IMR-90 (cell line): ENCODE measurements at regions not wholly inside any gene's neighbourhood (a gene's known extent, or its start where the extent isn't known, plus 50 kb on each side); places are given as distances from the start of the nearest gene placed in this dataset.
A peak's percentile ranks its signal among the peaks of the same experiment; 100 is the strongest.

Experiments used
- ATAC-seq: fragments of 200-7000 bp; cut with Tn5 transposase; 2 replicates; pipeline ENCODE4 v1.9.1; 2020; ENCODE audit warnings: low read depth, mild to moderate bottlenecking, moderate library complexity
- BruUV-seq: library from RNA; stranded (reverse); fragments of 400-500 nt; replicated peaks from 2 replicates; lab custom pipeline; 2021; lab: Mats Ljungman, UMichigan
- CTCF ChIA-PET: fragments of 300-600 bp; formaldehyde crosslinking; extraction: SDS; loops from one replicate; lab custom pipeline; 2021; ENCODE audit warnings: antibody characterized with exemption; lab: Yijun Ruan, JAX
- POLR2A ChIA-PET: fragments of 300-600 bp; sonication (Branson Sonifier 250); formaldehyde crosslinking; loops from one replicate; lab custom pipeline; 2022; ENCODE audit warnings: antibody characterized with exemption; ENCODE audit not compliant: unreplicated experiment; lab: Charles Lee
- DNase-seq: peaks from one replicate; pipeline ENCODE4 v3.0.0; 2013
- H2AFZ ChIP-seq: replicated peaks from 2 replicates; pipeline ENCODE3; 2013; ENCODE audit warnings: low read length, mild to moderate bottlenecking; ENCODE audit not compliant: poor library complexity
- H2AK5ac ChIP-seq: 2 replicates; pipeline ENCODE4 v1.6.1; 2013; ENCODE audit warnings: low read depth, low read length, inconsistent platforms
- H2AK9ac ChIP-seq: replicated peaks from 2 replicates; pipeline ENCODE3; 2013; ENCODE audit warnings: mild to moderate bottlenecking, low read depth, low read length, moderate library complexity; ENCODE audit not compliant: poor library complexity
- H2BK120ac ChIP-seq: 2 replicates; pipeline ENCODE4 v1.6.1; 2013; ENCODE audit warnings: low read depth, low read length, inconsistent platforms
- H2BK15ac ChIP-seq: 3 replicates; pipeline ENCODE4 v1.6.1; 2013; ENCODE audit warnings: low read depth, low read length, inconsistent platforms
- H2BK20ac ChIP-seq: 2 replicates; pipeline ENCODE4 v1.6.1; 2013; ENCODE audit warnings: low read depth, mild to moderate bottlenecking, inconsistent platforms, low read length, moderate library complexity
- H2BK5ac ChIP-seq: 2 replicates; pipeline ENCODE4 v1.6.1; 2013; ENCODE audit warnings: mild to moderate bottlenecking, low read depth, low read length, inconsistent platforms; ENCODE audit not compliant: poor library complexity, severe bottlenecking
- H3K14ac ChIP-seq: replicated peaks from 2 replicates; pipeline ENCODE4 v1.6.1; 2013; ENCODE audit warnings: low read depth, low read length, inconsistent platforms
- H3K18ac ChIP-seq: 2 replicates; pipeline ENCODE4 v1.6.1; 2013; ENCODE audit warnings: low read depth, low read length, control low read depth
- H3K23ac ChIP-seq: 2 replicates; pipeline ENCODE4 v1.6.1; 2013; ENCODE audit warnings: low read depth, low read length, inconsistent platforms
- H3K27ac ChIP-seq: 2 replicates; pipeline ENCODE4 v1.5.1; 2013; ENCODE audit warnings: mild to moderate bottlenecking, control low read depth, low read length; ENCODE audit not compliant: insufficient read depth
- H3K27me3 ChIP-seq: 2 replicates; pipeline ENCODE4 v1.6.1; 2013; ENCODE audit warnings: low read length; ENCODE audit not compliant: control insufficient read depth, insufficient read depth
- H3K36me3 ChIP-seq: 2 replicates; pipeline ENCODE4 v1.6.1; 2013; ENCODE audit warnings: low read length, mixed read lengths; ENCODE audit not compliant: control insufficient read depth, insufficient read depth
- H3K4ac ChIP-seq: 2 replicates; pipeline ENCODE4 v1.6.1; 2013; ENCODE audit warnings: low read depth, low read length, inconsistent platforms
- H3K4me1 ChIP-seq: 2 replicates; pipeline ENCODE4 v1.6.1; 2013; ENCODE audit warnings: low read length, mixed read lengths; ENCODE audit not compliant: control insufficient read depth, insufficient read depth
- H3K4me2 ChIP-seq: 2 replicates; pipeline ENCODE4 v1.6.1; 2013; ENCODE audit warnings: low read depth, mild to moderate bottlenecking, control low read depth, low read length, moderate library complexity
- H3K4me3 ChIP-seq: 2 replicates; pipeline ENCODE4 v1.5.1; 2013; ENCODE audit warnings: low read depth, mild to moderate bottlenecking, control low read depth, low read length, moderate library complexity; ENCODE audit not compliant: insufficient read depth
- H3K56ac ChIP-seq: 2 replicates; pipeline ENCODE4 v1.6.1; 2013; ENCODE audit warnings: low read length, inconsistent platforms; ENCODE audit not compliant: insufficient read depth; ENCODE audit errors: extremely low read depth
- H3K79me1 ChIP-seq, 2 experiments: 2 replicates each; pipeline ENCODE4 v1.6.1; 2013; ENCODE audit warnings: low read length in 2 of 2, inconsistent platforms in 1 of 2, low read depth in 1 of 2
- H3K9ac ChIP-seq: 2 replicates; pipeline ENCODE4 v1.6.1; 2013; ENCODE audit warnings: low read depth, low read length, control low read depth
- H3K9me1 ChIP-seq: 2 replicates; pipeline ENCODE4 v1.6.1; 2013; ENCODE audit warnings: low read length, inconsistent platforms; ENCODE audit not compliant: insufficient read depth
- H3K9me3 ChIP-seq: 2 replicates; pipeline ENCODE4 v1.6.1; 2013; ENCODE audit warnings: low read length; ENCODE audit not compliant: control insufficient read depth, insufficient read depth
- H4K20me1 ChIP-seq: 2 replicates; pipeline ENCODE4 v1.6.1; 2013; ENCODE audit warnings: low read length, inconsistent platforms; ENCODE audit not compliant: insufficient read depth
- H4K5ac ChIP-seq: 2 replicates; pipeline ENCODE4 v1.6.1; 2013; ENCODE audit warnings: mild to moderate bottlenecking, low read depth, low read length, control low read depth
- H4K8ac ChIP-seq, 2 experiments: 2 replicates each; pipeline ENCODE4 v1.6.1; 2013; ENCODE audit warnings: low read depth in 2 of 2, low read length in 2 of 2, control low read depth in 1 of 2, inconsistent platforms in 1 of 2
- H4K91ac ChIP-seq: 2 replicates; pipeline ENCODE4 v1.6.1; 2013; ENCODE audit warnings: low read depth, low read length, inconsistent platforms; ENCODE audit not compliant: insufficient read depth
- NFE2L2 ChIP-seq: fragments of 150-350 bp; IDR thresholded peaks from 2 replicates; pipeline ENCODE4 v1.6.1; 2016; ENCODE audit warnings: low read depth, mild to moderate bottlenecking, low read length
- WGBS, 2 experiments: methylation state at CpG; one replicate each; pipeline versions ENCODE4 v1.1.5 to v1.1.7; 2013; ENCODE audit warnings: missing lambda C conversion rate in 2 of 2; ENCODE audit not compliant: insufficient read length in 1 of 2; ENCODE audit errors: extremely low coverage in 2 of 2; 5-methylcytosine and 5-hydroxymethylcytosine counted together
- dilution Hi-C: fragments of 300-500 bp; cut with HindIII; formaldehyde crosslinking; loops from one replicate; pipeline ENCODE4 v1.14.3; 2018; ENCODE audit warnings: low sequenced_read_pairs; ENCODE audit not compliant: unreplicated experiment
- in situ Hi-C: fragments of 300-500 bp; cut with MboI; formaldehyde crosslinking; loops from 3 replicates; pipeline ENCODE4 v1.14.3; 2019; ENCODE audit warnings: low sequenced_read_pairs, inconsistent platforms, mixed read lengths
- intact Hi-C: fragments of 100-400 bp; cut with micrococcal nuclease; formaldehyde crosslinking; loops from 2 replicates; pipeline ENCODE4 v1.10.0; 2022
- TF ChIP-seq, protein P1 (sequence below): conservative IDR thresholded peaks from 2 replicates; pipeline ENCODE4 v1.5.1; 2012; ENCODE audit warnings: mild to moderate bottlenecking, low read depth, low read length, improper control_type of control experiment

DNA sequence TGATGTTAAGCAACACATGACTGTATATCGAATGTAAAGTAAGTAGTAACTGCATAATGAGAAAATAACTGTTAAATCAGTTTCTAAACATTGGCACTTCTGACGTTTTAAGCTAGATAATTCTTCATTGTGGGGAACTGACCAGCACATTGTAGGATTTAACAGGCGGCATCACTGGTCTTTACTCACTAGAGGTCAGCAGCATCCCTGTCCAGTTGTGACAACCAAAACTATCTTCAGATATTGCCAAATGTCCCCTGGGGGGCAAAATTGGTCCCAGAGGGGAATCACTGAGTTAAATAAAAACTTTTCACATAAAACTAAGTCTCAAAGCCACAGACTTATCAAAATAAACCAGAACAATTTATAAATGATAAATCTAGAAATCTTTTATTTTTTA lies 65.3 kb downstream of the BLTP3B start:
- Histone ChIP-seq H3K79me1 (no peaks in the 10 kb centered on the region; a peak in 1 of 4 replicates), H4K20me1 (no peaks in the 10 kb centered on the region), H3K14ac (no peak overlapping the region), H3K18ac (no peak overlapping the region), H3K23ac (no peak overlapping the region), H3K9ac (no peak overlapping the region), H4K8ac (no peak overlapping the region), H4K5ac (no peak overlapping the region), H3K4me2 (no peak overlapping the region), H3K9me1 (no peaks in the 10 kb centered on the region), H2BK15ac (no peak overlapping the region), H3K4me3 (no peak overlapping the region), H2AK9ac (no peak overlapping the region), H2BK5ac (no peak overlapping the region), H2BK20ac (no peak overlapping the region), H3K27ac (no peak overlapping the region), H2BK120ac (no peak overlapping the region), H3K4me1 (no peaks in the 10 kb centered on the region), H2AK5ac (no peak overlapping the region), H3K27me3 (no peaks in the 10 kb centered on the region), H3K4ac (no peak overlapping the region), H3K56ac (no peak overlapping the region), H2AFZ (no peak overlapping the region), H4K91ac (no peak overlapping the region), H3K9me3 (no peaks in the 10 kb centered on the region), H3K36me3 (peaks cover 7% of the 10 kb centered on the region)
- ChIA-PET POLR2A (no interaction called here), CTCF (interaction anchor here (0.6 to 0.9 kb wide), 2 partner anchors 9 to 15 kb away, joined by 3 read pairs; no protein-coding TSS in a partner anchor)
- DNase-seq = no peak
- in situ Hi-C loops = no loop called here
- ATAC-seq = peak; percentile 46; the same call in 1 of the 2 replicates
- intact Hi-C loops = no loop called here
- no CpG with 5 or more reads among the region's 3 CpGs for WGBS, 2 experiments
- dilution Hi-C loops = no loop called here
- TF ChIP-seq, protein P1, sequence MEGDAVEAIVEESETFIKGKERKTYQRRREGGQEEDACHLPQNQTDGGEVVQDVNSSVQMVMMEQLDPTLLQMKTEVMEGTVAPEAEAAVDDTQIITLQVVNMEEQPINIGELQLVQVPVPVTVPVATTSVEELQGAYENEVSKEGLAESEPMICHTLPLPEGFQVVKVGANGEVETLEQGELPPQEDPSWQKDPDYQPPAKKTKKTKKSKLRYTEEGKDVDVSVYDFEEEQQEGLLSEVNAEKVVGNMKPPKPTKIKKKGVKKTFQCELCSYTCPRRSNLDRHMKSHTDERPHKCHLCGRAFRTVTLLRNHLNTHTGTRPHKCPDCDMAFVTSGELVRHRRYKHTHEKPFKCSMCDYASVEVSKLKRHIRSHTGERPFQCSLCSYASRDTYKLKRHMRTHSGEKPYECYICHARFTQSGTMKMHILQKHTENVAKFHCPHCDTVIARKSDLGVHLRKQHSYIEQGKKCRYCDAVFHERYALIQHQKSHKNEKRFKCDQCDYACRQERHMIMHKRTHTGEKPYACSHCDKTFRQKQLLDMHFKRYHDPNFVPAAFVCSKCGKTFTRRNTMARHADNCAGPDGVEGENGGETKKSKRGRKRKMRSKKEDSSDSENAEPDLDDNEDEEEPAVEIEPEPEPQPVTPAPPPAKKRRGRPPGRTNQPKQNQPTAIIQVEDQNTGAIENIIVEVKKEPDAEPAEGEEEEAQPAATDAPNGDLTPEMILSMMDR = peak; percentile 18; the same call in 1 of the 2 replicates
- no peak for TF ChIP-seq NFE2L2
- no TSS peak for BruUV-seq
